WTC11 (cell line): ENCODE measurements at regions not wholly inside any gene's neighbourhood (a gene's known extent, or its start where the extent isn't known, plus 50 kb on each side); places are given as distances from the start of the nearest gene placed in this dataset.

Experiments used
- ATF2 ChIP-seq: sonication (generic); formaldehyde crosslinking; IDR thresholded peaks from 2 replicates; pipeline ENCODE4 v1.8.1; 2022; ENCODE audit warnings: low read depth, missing genetic modification reagents, borderline replicate concordance
- CDX4 ChIP-seq: fragments of 250-450 bp; sonication (Bioruptor Pico); IDR thresholded peaks from 2 replicates; pipeline ENCODE4 v1.9.0; 2021; ENCODE audit warnings: moderate library complexity, mild to moderate bottlenecking, inconsistent platforms, borderline replicate concordance
- CTCF ChIP-seq: fragments of 200-600 bp; IDR thresholded peaks from 2 replicates; pipeline ENCODE4 v1.8.0; 2022; ENCODE audit warnings: antibody characterized with exemption
- E2F4 ChIP-seq: sonication (generic); formaldehyde crosslinking; IDR thresholded peaks from 2 replicates; pipeline ENCODE4 v1.8.1; 2022; ENCODE audit warnings: low read depth, mild to moderate bottlenecking, moderate library complexity, missing genetic modification reagents, borderline replicate concordance
- HMGXB4 ChIP-seq: sonication (generic); formaldehyde crosslinking; IDR thresholded peaks from 2 replicates; pipeline ENCODE4 v1.8.1; 2023; ENCODE audit warnings: mild to moderate bottlenecking, moderate library complexity, missing genetic modification reagents
- JUN ChIP-seq: sonication (generic); formaldehyde crosslinking; IDR thresholded peaks from 2 replicates; pipeline ENCODE4 v1.8.0; 2023; ENCODE audit warnings: mild to moderate bottlenecking, missing genetic modification reagents
- MAX ChIP-seq: sonication (generic); formaldehyde crosslinking; IDR thresholded peaks from 2 replicates; pipeline ENCODE4 v1.8.0; 2022; ENCODE audit warnings: mild to moderate bottlenecking, missing genetic modification reagents
- SMAD3 ChIP-seq: sonication (generic); formaldehyde crosslinking; IDR thresholded peaks from 2 replicates; pipeline ENCODE4 v1.8.0; 2022; ENCODE audit warnings: missing genetic modification reagents, mild to moderate bottlenecking, borderline replicate concordance
- ZNF423 ChIP-seq: fragments of 250-450 bp; sonication (Bioruptor Pico); IDR thresholded peaks from 2 replicates; pipeline ENCODE4 v2.1.2; 2022; ENCODE audit warnings: mild to moderate bottlenecking, moderate library complexity

- no peak for TF ChIP-seq E2F4 (CRISPR knock-in tag)
- TF ChIP-seq MAX (CRISPR knock-in tag) = no peak
- no peak for TF ChIP-seq CTCF
- no peak for TF ChIP-seq HMGXB4 (CRISPR knock-in tag)
- no peak for TF ChIP-seq ZNF423
- TF ChIP-seq JUN (CRISPR knock-in tag) = no peak
- no peak for TF ChIP-seq SMAD3
- no peak for TF ChIP-seq ATF2
- TF ChIP-seq CDX4 = no peak
Observed at GRCh38 chr10:100624298-100624697, 88.6 kb downstream of the HIF1AN start.
